SK-N-SH (cell line): ENCODE measurements at regions not wholly inside any gene's neighbourhood (a gene's known extent, or its start where the extent isn't known, plus 50 kb on each side); places are given as distances from the start of the nearest gene placed in this dataset.

Source experiments
- CTCF ChIA-PET: fragments of 300-600, 350-600 bp; formaldehyde crosslinking; extraction: SDS; loops from one replicate; lab custom pipeline; 2021; lab: Yijun Ruan, JAX
- POLR2A ChIA-PET: fragments of 350-600 bp; sonication (Branson Sonifier 250); formaldehyde crosslinking; extraction: SDS; loops from one replicate; lab custom pipeline; 2020; ENCODE audit warnings: antibody characterized with exemption, inconsistent platforms; lab: Yijun Ruan, JAX
- DNase-seq: peaks from one replicate; pipeline ENCODE4 v3.0.0; 2012
- H2AFZ ChIP-seq: fragments of 200-600 bp; sonication (generic); 2 replicates; pipeline ENCODE4 v1.8.1; 2016; ENCODE audit warnings: antibody characterized with exemption, mild to moderate bottlenecking, low read depth
- H3F3A ChIP-seq: fragments of 200-600 bp; sonication (generic); replicated peaks from 2 replicates; pipeline ENCODE3; 2016; ENCODE audit warnings: antibody characterized with exemption, mild to moderate bottlenecking; ENCODE audit not compliant: insufficient read depth
- H3K27ac ChIP-seq, 2 experiments: fragments of 200-500 bp in 1 of 2; fragments of 200-600 bp in 1 of 2; sonication (Bioruptor generic) in 1 of 2; sonication (generic), shearing (Covaris generic) in 1 of 2; 2 replicates each; pipeline versions ENCODE4 v1.5.1 to v1.6.1; 2014 to 2016; ENCODE audit warnings: low read depth in 2 of 2, inconsistent platforms in 1 of 2, low read length in 1 of 2, mild to moderate bottlenecking in 1 of 2, mixed read lengths in 1 of 2
- H3K27me3 ChIP-seq: fragments of 200-600 bp; sonication (generic), shearing (Covaris generic); 2 replicates; pipeline ENCODE4 v1.6.1; 2016; ENCODE audit warnings: mixed run types; ENCODE audit not compliant: insufficient read depth
- H3K36me3 ChIP-seq, 2 experiments: fragments of 200-500 bp in 1 of 2; fragments of 200-600 bp in 1 of 2; sonication (Bioruptor generic) in 1 of 2; sonication (generic) in 1 of 2; replicated peaks in 1 of 2; 2 replicates each; pipeline versions ENCODE3 to v1.5.1; 2014 to 2016; ENCODE audit warnings: low read length in 1 of 2, mild to moderate bottlenecking in 1 of 2; ENCODE audit not compliant: insufficient read depth in 2 of 2, control insufficient read depth in 1 of 2
- H3K4me1 ChIP-seq, 2 experiments: fragments of 200-500 bp in 1 of 2; fragments of 200-600 bp in 1 of 2; sonication (Bioruptor generic) in 1 of 2; sonication (generic), shearing (Covaris generic) in 1 of 2; 2 replicates each; pipeline versions ENCODE4 v1.5.1 to v1.6.1; 2014 to 2016; ENCODE audit warnings: low read depth in 1 of 2, low read length in 1 of 2, mixed run types in 1 of 2; ENCODE audit not compliant: insufficient read depth in 2 of 2, control insufficient read depth in 1 of 2
- H3K4me2 ChIP-seq: fragments of 200-600 bp; sonication (generic), shearing (Covaris generic); 2 replicates; pipeline ENCODE4 v1.6.1; 2017; ENCODE audit warnings: mixed run types
- H3K4me3 ChIP-seq, 2 experiments: fragments of 200-500 bp in 1 of 2; fragments of 200-600 bp in 1 of 2; sonication (Bioruptor generic) in 1 of 2; sonication (generic), shearing (Covaris generic) in 1 of 2; 2 replicates each; pipeline versions ENCODE4 v1.5.1 to v1.8.1; 2014 to 2016; ENCODE audit warnings: low read depth in 2 of 2, inconsistent platforms in 1 of 2, low read length in 1 of 2, mild to moderate bottlenecking in 1 of 2, mixed read lengths in 1 of 2, moderate library complexity in 1 of 2
- H3K79me2 ChIP-seq: fragments of 200-600 bp; sonication (generic); 2 replicates; pipeline ENCODE4 v1.8.1; 2017; ENCODE audit warnings: mild to moderate bottlenecking; ENCODE audit not compliant: insufficient read depth
- H3K9ac ChIP-seq: fragments of 200-600 bp; sonication (generic); 2 replicates; pipeline ENCODE4 v1.6.1; 2017; ENCODE audit warnings: mixed run types
- H3K9me2 ChIP-seq: fragments of 200-600 bp; sonication (generic); 2 replicates; pipeline ENCODE4 v1.6.1; 2017; ENCODE audit warnings: mixed run types
- H3K9me3 ChIP-seq: fragments of 200-600 bp; sonication (generic); 2 replicates; pipeline ENCODE4 v1.6.1; 2017; ENCODE audit warnings: mixed run types, mild to moderate bottlenecking, moderate library complexity
- H4K20me1 ChIP-seq: fragments of 200-600 bp; sonication (generic); 2 replicates; pipeline ENCODE4 v1.6.1; 2017; ENCODE audit warnings: mild to moderate bottlenecking, mixed run types; ENCODE audit not compliant: insufficient read depth
- CHD2 ChIP-seq: fragments of 150-350 bp; IDR thresholded peaks from 2 replicates; pipeline ENCODE4 v1.6.1; 2018; ENCODE audit warnings: low read length; ENCODE audit not compliant: partially characterized antibody
- ELF1 ChIP-seq: IDR thresholded peaks from 2 replicates; pipeline ENCODE4 v1.4.0; 2012
- FOSL2 ChIP-seq: IDR thresholded peaks from 2 replicates; pipeline ENCODE4 v1.4.0; 2012; ENCODE audit warnings: low read depth, mild to moderate bottlenecking, moderate library complexity, borderline replicate concordance
- FOXJ3 ChIP-seq: sonication (generic); formaldehyde crosslinking; IDR thresholded peaks from 2 replicates; pipeline ENCODE4 v1.5.1; 2020; ENCODE audit warnings: mild to moderate bottlenecking, missing genetic modification reagents
- GABPA ChIP-seq: IDR thresholded peaks from 2 replicates; pipeline ENCODE4 v1.4.0; 2012; ENCODE audit warnings: low read depth, mild to moderate bottlenecking
- GATA2 ChIP-seq: sonication (generic); formaldehyde crosslinking; IDR thresholded peaks from 2 replicates; pipeline ENCODE4 v1.5.0; 2020; ENCODE audit warnings: mild to moderate bottlenecking, missing genetic modification reagents
- JUND ChIP-seq: IDR thresholded peaks from 2 replicates; pipeline ENCODE4 v1.4.0; 2012
- MEF2A ChIP-seq: IDR thresholded peaks from 2 replicates; pipeline ENCODE4 v1.4.0; 2012; ENCODE audit warnings: low read depth, borderline replicate concordance
- MXI1 ChIP-seq: IDR thresholded peaks from 2 replicates; pipeline ENCODE4 v1.6.1; 2012; ENCODE audit warnings: mild to moderate bottlenecking, low read depth, low read length, improper control_type of control experiment
- NRF1 ChIP-seq: IDR thresholded peaks from 2 replicates; pipeline ENCODE4 v1.6.1; 2012; ENCODE audit warnings: low read depth, mild to moderate bottlenecking, low read length
- PBX3 ChIP-seq: IDR thresholded peaks from 2 replicates; pipeline ENCODE4; 2012
- POLR2AphosphoS5 ChIP-seq: IDR thresholded peaks from 2 replicates; pipeline ENCODE4 v1.6.1; 2012; ENCODE audit warnings: low read depth, low read length
- RAD21 ChIP-seq: IDR thresholded peaks from 2 replicates; pipeline ENCODE4 v1.6.1; 2012; ENCODE audit warnings: mild to moderate bottlenecking, low read length
- REST ChIP-seq: IDR thresholded peaks from 2 replicates; pipeline ENCODE4 v1.6.1; 2012; ENCODE audit warnings: mild to moderate bottlenecking, low read depth, low read length, moderate library complexity
- RFX5 ChIP-seq: IDR thresholded peaks from 2 replicates; pipeline ENCODE4 v1.6.1; 2012; ENCODE audit warnings: mild to moderate bottlenecking, improper control_type of control experiment, low read length
- SIN3A ChIP-seq: IDR thresholded peaks from 2 replicates; pipeline ENCODE4 v1.6.1; 2012; ENCODE audit warnings: low read depth, mild to moderate bottlenecking, low read length, moderate library complexity, borderline replicate concordance
- SMC3 ChIP-seq: IDR thresholded peaks from 2 replicates; pipeline ENCODE4 v1.6.1; 2012; ENCODE audit warnings: low read depth, low read length, improper control_type of control experiment
- TCF12 ChIP-seq: IDR thresholded peaks from 2 replicates; pipeline ENCODE4 v1.4.0; 2012
- TEAD4 ChIP-seq: IDR thresholded peaks from 2 replicates; pipeline ENCODE4 v1.4.0; 2012; ENCODE audit warnings: mild to moderate bottlenecking, borderline replicate concordance; ENCODE audit not compliant: insufficient read depth
- YY1 ChIP-seq: IDR thresholded peaks from 2 replicates; pipeline ENCODE4 v1.4.0; 2012; ENCODE audit warnings: low read depth, mild to moderate bottlenecking
- WGBS: methylation state at CpG from one replicate; pipeline ENCODE4 v1.1.6; 2017; ENCODE audit warnings: low lambda C conversion rate; 5-methylcytosine and 5-hydroxymethylcytosine counted together
- TF ChIP-seq, protein P1 (sequence below): IDR thresholded peaks from 2 replicates; pipeline ENCODE4 v1.4.0; 2012; ENCODE audit warnings: low read depth, borderline replicate concordance

DNA sequence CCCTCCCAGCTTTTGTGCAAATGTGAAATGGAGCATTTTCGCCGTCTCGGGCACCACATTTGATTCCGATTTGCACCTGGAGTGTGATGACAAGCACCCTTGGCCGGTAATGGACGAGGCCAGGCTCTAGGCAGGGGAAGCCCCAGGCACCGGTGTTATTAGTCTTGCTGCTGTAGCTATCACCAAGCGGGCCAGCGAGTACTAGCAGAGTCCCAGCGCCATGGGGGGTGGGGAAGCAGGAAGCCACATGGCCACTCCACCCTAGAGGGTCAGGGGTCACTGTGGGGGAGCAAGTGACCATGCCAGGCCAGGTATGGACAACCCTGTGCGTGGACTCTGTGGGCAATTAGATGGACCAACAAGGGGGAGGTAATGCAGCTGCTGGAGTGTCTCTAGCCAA is 88.8 kb downstream of the CPZ start:
- CTCF ChIA-PET = interaction anchor here (0.8 to 2.4 kb wide), 6 partner anchors 12 to 237 kb away, joined by 3 to 11 read pairs (median 4); no protein-coding TSS in a partner anchor

DNA sequence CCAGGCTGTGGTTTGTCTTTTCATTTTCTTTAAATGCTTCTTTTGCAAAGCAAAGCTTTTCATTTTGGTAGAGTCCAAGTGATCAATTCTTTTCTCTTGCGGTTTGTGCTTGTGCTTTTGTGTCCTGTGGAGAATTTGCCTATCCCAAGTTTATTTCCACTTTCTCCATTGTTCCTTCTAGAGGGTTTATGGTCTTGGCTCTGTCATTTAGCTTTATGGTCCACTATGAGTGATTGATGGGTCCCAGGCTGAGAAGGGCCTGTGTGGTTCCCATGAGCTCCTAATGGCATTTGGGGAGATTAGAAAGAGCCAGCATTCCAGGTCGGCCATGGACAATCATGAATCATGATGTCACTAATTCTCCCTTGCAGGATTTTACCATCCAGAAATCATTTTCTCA is 86.5 kb downstream of the CPZ start:
- H3K36me3 ChIP-seq = no peaks in the 10 kb centered on the region
- no peak for DNase-seq
- no peaks in the 10 kb centered on the region for H3F3A ChIP-seq
- POLR2A ChIA-PET = no interaction called here
- H3K27ac ChIP-seq = no peak overlapping the region
- H3K4me3 ChIP-seq = no peak overlapping the region
- H4K20me1 ChIP-seq = no peaks in the 10 kb centered on the region
- CTCF ChIA-PET = interaction anchor here (1.0 to 2.5 kb wide), 3 partner anchors 10 to 206 kb away, joined by 3 to 12 read pairs (median 4); no protein-coding TSS in a partner anchor
- no peak overlapping the region for H3K9ac ChIP-seq
- H3K9me2 ChIP-seq = no peaks in the 10 kb centered on the region
- H3K79me2 ChIP-seq = no peaks in the 10 kb centered on the region
- H3K9me3 ChIP-seq = no peaks in the 10 kb centered on the region
- 31% methylated on average over 2 of the region's 2 CpGs for WGBS
- TF ChIP-seq FOSL2 (no peak), TCF12 (no peak), CHD2 (no peak), YY1 (no peak), GABPA (no peak), MEF2A (no peak), GATA2 (no peak), JUND (no peak), SMC3 (no peak), FOXJ3 (CRISPR knock-in tag) (no peak), MXI1 (no peak), ELF1 (no peak), PBX3 (no peak), NRF1 (no peak), SIN3A (no peak), RFX5 (no peak), REST (no peak), RAD21 (no peak)
- TF ChIP-seq, protein P1, sequence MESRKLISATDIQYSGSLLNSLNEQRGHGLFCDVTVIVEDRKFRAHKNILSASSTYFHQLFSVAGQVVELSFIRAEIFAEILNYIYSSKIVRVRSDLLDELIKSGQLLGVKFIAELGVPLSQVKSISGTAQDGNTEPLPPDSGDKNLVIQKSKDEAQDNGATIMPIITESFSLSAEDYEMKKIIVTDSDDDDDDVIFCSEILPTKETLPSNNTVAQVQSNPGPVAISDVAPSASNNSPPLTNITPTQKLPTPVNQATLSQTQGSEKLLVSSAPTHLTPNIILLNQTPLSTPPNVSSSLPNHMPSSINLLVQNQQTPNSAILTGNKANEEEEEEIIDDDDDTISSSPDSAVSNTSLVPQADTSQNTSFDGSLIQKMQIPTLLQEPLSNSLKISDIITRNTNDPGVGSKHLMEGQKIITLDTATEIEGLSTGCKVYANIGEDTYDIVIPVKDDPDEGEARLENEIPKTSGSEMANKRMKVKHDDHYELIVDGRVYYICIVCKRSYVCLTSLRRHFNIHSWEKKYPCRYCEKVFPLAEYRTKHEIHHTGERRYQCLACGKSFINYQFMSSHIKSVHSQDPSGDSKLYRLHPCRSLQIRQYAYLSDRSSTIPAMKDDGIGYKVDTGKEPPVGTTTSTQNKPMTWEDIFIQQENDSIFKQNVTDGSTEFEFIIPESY = no peak
- no peak overlapping the region for H2AFZ ChIP-seq
- no peaks in the 10 kb centered on the region for H3K27me3 ChIP-seq
- no peak overlapping the region for H3K4me2 ChIP-seq
- peaks cover 0 to 16% of the 10 kb centered on the region in 2 experiments; a peak in 1 of 4 replicates for H3K4me1 ChIP-seq

More for the DNA sequence above, 88.8 kb downstream of the CPZ start:
- Histone ChIP-seq H3K9me3 (no peaks in the 10 kb centered on the region), H3K4me1 (peaks cover 0 to 16% of the 10 kb centered on the region in 2 experiments; a peak in 1 of 4 replicates), H3K4me2 (no peak overlapping the region), H3K79me2 (no peaks in the 10 kb centered on the region), H3F3A (no peaks in the 10 kb centered on the region), H4K20me1 (no peaks in the 10 kb centered on the region), H3K27ac (no peak overlapping the region), H2AFZ (no peak overlapping the region), H3K27me3 (no peaks in the 10 kb centered on the region), H3K4me3 (no peak overlapping the region), H3K9ac (no peak overlapping the region), H3K36me3 (no peaks in the 10 kb centered on the region), H3K9me2 (no peaks in the 10 kb centered on the region)
- TF ChIP-seq TCF12 (no peak), YY1 (no peak), POLR2AphosphoS5 (no peak), TEAD4 (no peak)
- POLR2A ChIA-PET = no interaction called here
- no peak for DNase-seq
- WGBS = 63% methylated on average over 6 of the region's 11 CpGs
